ENCODE measurements at regions not wholly inside any gene's neighbourhood (a gene's known extent, or its start where the extent isn't known, plus 50 kb on each side); places are given as distances from the start of the nearest gene placed in this dataset.

DNA sequence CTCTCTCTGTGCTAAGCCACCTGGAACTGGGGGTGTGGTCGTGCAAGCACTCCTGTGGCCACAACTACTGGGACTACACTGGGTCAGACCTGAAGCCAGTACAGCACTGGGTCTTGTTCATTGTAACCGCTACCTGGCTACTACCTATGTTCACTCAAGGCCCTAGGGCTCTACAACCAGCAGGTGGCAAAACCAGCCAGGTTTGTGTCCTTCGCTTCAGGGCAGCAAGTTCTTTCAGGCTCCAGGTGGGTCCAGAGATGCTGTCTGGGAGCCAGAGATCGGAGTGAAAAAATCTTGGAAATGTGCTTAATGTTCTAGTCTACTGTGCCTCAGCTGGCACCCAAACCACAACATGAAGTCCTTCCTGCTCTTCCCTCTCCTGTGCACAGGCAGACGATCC is 171.6 kb upstream of the SORCS1 start:
- no peak for DNase-seq (ENCODE audit: extremely low read depth, low read depth)
- TF ChIP-seq, protein P1, sequence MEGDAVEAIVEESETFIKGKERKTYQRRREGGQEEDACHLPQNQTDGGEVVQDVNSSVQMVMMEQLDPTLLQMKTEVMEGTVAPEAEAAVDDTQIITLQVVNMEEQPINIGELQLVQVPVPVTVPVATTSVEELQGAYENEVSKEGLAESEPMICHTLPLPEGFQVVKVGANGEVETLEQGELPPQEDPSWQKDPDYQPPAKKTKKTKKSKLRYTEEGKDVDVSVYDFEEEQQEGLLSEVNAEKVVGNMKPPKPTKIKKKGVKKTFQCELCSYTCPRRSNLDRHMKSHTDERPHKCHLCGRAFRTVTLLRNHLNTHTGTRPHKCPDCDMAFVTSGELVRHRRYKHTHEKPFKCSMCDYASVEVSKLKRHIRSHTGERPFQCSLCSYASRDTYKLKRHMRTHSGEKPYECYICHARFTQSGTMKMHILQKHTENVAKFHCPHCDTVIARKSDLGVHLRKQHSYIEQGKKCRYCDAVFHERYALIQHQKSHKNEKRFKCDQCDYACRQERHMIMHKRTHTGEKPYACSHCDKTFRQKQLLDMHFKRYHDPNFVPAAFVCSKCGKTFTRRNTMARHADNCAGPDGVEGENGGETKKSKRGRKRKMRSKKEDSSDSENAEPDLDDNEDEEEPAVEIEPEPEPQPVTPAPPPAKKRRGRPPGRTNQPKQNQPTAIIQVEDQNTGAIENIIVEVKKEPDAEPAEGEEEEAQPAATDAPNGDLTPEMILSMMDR (IDR thresholded peaks at IDR 0.05; ENCODE audit: low read depth, low read length, missing control alignments): no peak
- no peak overlapping the region for H3K4me3 ChIP-seq (replicated peaks; ENCODE audit: low read depth, low read length)

DNA sequence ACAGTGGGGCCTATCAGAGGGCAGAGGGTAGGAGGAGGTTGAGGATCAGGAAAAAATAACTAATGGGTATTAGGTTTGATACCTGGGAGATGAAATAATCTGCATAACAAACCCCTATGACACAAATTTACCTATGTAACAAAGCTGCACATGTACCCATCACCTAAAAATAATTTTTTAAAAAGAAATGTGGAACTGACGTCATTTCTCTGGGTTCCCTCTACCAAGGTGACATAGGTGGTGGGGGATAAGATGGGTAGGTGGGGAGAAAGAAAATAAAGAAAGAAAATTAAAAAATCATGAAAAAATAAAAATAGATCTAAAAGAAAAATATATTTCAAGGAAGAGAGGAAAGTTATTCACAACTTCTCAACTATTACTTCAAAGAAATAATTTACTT is 153.1 kb upstream of the SORCS1 start:
- TF ChIP-seq, protein P1 (IDR thresholded peaks at IDR 0.05; ENCODE audit: low read depth, low read length, missing control alignments): no peak
- DNase-seq (ENCODE audit: extremely low read depth, low read depth): no peak

DNA sequence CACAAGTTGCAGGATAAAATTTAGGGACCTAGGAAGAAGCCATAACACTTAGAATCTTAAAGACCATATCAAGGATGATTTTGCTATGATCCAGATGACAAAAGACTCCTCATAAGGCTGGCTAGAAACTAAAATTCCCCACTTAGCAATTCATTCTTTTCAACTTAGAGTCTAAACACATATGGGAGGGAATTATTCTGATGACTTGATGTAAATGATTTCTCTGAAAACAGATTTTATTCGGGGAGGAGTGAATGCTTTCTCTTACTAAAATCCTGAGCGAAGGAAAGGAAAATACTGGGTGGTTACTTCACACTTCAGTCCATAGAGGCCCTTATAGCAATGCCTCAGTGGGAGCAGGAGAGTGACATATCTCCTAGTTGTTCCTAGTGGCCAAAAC is 138.7 kb upstream of the SORCS1 start:
- no peak for DNase-seq (ENCODE audit: extremely low read depth, low read depth)
- TF ChIP-seq, protein P1 (IDR thresholded peaks at IDR 0.05; ENCODE audit: low read depth, low read length, missing control alignments): no peak

More for the DNA sequence above, 153.1 kb upstream of the SORCS1 start:
- H3K4me3 ChIP-seq (replicated peaks; ENCODE audit: low read depth, low read length): no peak overlapping the region

DNA sequence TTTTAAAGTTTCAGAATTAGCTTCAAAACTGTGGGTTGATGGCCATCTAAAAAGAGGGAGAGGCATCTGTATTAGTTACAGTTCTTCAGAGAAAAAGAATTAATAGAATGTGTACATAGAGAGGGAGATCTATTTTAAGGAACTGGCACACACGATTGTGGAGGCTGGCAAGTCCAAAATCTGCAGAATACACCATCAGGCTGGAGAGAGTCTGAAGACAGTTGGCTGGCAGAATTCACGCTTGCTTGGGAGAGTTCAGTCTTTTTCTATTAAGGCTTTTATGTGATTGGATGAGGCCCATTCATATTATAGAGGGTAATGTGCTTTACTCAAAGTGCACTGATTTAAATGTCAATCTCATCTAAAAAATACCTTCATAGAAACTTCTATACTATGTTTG is 135.1 kb upstream of the SORCS1 start:
- no peak overlapping the region for H3K4me3 ChIP-seq (replicated peaks; ENCODE audit: low read depth, low read length)
- TF ChIP-seq, protein P1 (IDR thresholded peaks at IDR 0.05; ENCODE audit: low read depth, low read length, missing control alignments): no peak
- no peak for DNase-seq (ENCODE audit: extremely low read depth, low read depth)

More for the DNA sequence above, 138.7 kb upstream of the SORCS1 start:
- H3K4me3 ChIP-seq (replicated peaks; ENCODE audit: low read depth, low read length): no peak overlapping the region

DNA sequence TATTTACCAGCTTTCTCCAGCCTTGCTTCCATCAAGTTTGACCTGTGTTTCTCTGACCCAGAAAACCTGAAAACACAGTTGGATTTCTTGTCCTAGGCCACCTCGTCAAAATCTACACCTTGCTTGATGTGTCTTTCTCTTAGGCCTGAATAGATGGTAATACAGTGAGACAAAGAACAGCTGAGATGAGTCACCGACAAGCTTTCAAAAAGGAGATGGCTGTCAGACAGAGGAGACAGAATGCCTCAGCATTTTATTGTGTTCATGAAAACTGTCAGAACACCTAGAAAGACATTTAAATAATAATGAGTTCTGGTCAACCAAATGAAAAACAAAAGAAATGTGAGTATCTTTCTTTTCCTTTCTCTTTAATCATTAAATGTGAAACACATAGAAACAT is 119.7 kb upstream of the SORCS1 start:
- TF ChIP-seq, protein P1 (IDR thresholded peaks at IDR 0.05; ENCODE audit: low read depth, low read length, missing control alignments): no peak
- no peak for DNase-seq (ENCODE audit: extremely low read depth, low read depth)
- H3K4me3 ChIP-seq (replicated peaks; ENCODE audit: low read depth, low read length): no peak overlapping the region

DNA sequence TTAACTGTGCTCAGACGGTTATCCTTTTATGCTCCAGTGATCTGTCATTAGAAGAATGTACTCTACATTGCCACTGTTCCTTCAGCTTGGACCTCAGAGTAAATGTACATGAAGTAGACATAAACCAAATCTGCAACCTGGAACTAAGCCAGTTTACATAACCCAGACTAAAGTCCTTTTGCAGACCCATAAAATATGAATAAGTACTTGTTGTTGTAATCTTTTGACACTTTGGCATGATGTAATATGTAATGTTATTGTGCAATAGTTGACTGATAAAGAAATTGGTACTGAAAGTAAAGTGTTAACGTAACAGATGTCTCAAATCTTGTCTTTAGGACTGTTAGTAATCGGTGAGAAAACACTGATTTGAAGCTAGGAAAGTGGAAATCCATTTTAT is 115.8 kb upstream of the SORCS1 start:
- H3K4me3 ChIP-seq (replicated peaks; ENCODE audit: low read depth, low read length): no peak overlapping the region
- no peak for DNase-seq (ENCODE audit: extremely low read depth, low read depth)
- TF ChIP-seq, protein P1 (IDR thresholded peaks at IDR 0.05; ENCODE audit: low read depth, low read length, missing control alignments): no peak

DNA sequence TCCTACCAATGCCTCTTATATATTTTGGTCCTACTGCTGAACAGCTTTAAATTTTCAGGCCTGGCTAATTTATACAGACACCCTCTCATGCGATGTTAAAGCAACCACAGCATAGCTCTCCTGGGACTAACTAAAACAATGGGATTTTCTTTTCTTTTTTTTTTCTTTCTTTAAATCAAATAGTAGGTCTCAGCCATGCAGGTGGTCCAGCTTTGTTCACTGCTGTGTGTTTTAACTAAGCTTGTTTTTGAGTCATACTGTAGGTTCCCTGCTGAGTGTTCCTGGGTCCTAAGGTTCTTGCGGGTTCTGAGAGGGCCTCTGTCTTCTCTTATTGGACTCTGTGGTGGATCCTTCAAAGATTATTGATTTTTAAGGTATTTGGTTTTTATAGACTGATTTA is 113.1 kb upstream of the SORCS1 start:
- no peak for DNase-seq (ENCODE audit: extremely low read depth, low read depth)
- TF ChIP-seq, protein P1 (IDR thresholded peaks at IDR 0.05; ENCODE audit: low read depth, low read length, missing control alignments): no peak
- H3K4me3 ChIP-seq (replicated peaks; ENCODE audit: low read depth, low read length): no peak overlapping the region
